IPS-20b (cell line): ENCODE measurements at regions not wholly inside any gene's neighbourhood (a gene's known extent, or its start where the extent isn't known, plus 50 kb on each side); places are given as distances from the start of the nearest gene placed in this dataset.

Source experiments
- H3K27ac ChIP-seq: one replicate; pipeline ENCODE4 v1.5.1; 2013; ENCODE audit warnings: low read length
- H3K27me3 ChIP-seq: 2 replicates; pipeline ENCODE4 v1.6.1; 2013; ENCODE audit warnings: mild to moderate bottlenecking, low read length, inconsistent platforms; ENCODE audit not compliant: insufficient read depth
- H3K36me3 ChIP-seq: 2 replicates; pipeline ENCODE4 v1.6.1; 2013; ENCODE audit warnings: low read depth, mild to moderate bottlenecking, inconsistent platforms, low read length, moderate library complexity; ENCODE audit not compliant: insufficient read depth
- H3K4me1 ChIP-seq: 2 replicates; pipeline ENCODE4 v1.6.1; 2013; ENCODE audit warnings: mild to moderate bottlenecking, control low read depth, inconsistent platforms, low read length, moderate library complexity; ENCODE audit not compliant: insufficient read depth
- H3K4me3 ChIP-seq: 2 replicates; pipeline ENCODE4 v1.5.1; 2013; ENCODE audit warnings: mild to moderate bottlenecking, low read length, inconsistent platforms
- H3K9ac ChIP-seq: 2 replicates; pipeline ENCODE4 v1.6.1; 2013; ENCODE audit warnings: low read depth, mild to moderate bottlenecking, inconsistent platforms, low read length, moderate library complexity
- H3K9me3 ChIP-seq: 2 replicates; pipeline ENCODE4 v1.6.1; 2013; ENCODE audit warnings: mild to moderate bottlenecking, low read depth, low read length, inconsistent platforms; ENCODE audit not compliant: insufficient read depth

DNA sequence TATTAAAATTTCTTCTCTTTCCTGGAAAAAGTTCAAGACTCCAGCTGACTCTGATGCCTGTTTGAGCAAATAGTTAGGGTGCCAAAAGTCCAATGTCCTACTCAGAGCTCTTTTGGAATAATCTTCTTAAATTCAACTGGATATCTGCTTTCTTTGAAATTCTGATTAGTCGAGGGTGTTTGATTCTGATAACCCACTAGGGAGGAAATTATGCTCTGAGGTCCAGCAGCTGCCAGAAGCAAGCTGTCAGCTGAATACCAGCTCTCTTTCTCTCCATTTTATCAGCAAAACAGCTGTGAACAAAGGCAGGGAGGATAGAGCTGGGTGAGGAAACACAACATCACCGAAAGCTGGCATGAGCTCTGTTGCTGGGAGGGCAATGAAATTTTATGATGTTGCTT lies 141.5 kb downstream of the CAND1 start:
- Histone ChIP-seq H3K9ac (no peak overlapping the region), H3K4me1 (peaks cover 18% of the 10 kb centered on the region), H3K36me3 (no peaks in the 10 kb centered on the region), H3K27me3 (no peaks in the 10 kb centered on the region), H3K9me3 (no peaks in the 10 kb centered on the region), H3K4me3 (no peak overlapping the region), H3K27ac (no peak overlapping the region)

DNA sequence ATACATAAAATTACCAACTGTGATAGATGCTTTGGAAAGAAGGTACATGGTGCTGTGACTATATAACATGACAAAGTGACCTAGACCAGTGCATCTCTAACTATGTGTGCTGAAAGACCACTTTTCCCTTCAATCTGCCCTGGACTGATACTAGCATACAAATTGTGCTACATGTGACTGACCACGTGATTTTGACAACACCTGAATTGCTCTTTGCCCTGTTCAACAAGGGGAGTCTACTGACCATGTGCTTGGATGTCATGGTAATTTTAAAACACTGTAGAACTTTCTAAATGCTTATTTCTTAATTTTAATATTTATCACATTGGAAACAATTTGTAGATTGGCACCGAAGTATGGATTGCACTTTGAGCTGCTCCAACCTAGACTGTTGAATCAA lies 142.4 kb downstream of the CAND1 start:
- Histone ChIP-seq H3K9ac (no peak overlapping the region), H3K4me3 (no peak overlapping the region), H3K27me3 (no peaks in the 10 kb centered on the region), H3K36me3 (no peaks in the 10 kb centered on the region), H3K4me1 (peaks cover 18% of the 10 kb centered on the region), H3K9me3 (no peaks in the 10 kb centered on the region), H3K27ac (no peak overlapping the region)

DNA sequence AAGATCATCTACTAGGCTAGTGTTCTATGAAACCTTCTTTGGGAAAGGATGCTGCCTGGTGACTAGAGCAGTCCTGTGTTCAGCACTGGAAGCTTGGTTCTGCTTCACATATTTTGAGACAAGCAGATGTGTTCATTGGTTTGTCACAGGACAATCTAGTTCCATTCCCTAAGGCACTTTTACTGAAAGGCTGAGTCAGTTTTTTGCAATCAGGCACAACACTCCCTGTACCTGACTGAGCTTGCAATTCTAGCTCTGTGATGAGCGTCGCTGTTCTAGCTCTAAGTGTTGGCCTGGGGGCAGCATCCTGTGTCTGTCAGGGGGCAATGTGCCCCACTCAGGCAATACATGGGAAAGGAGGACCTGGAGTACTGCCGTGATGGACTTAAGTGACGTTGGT lies 144.4 kb downstream of the CAND1 start:
- H3K36me3 ChIP-seq: no peaks in the 10 kb centered on the region

DNA sequence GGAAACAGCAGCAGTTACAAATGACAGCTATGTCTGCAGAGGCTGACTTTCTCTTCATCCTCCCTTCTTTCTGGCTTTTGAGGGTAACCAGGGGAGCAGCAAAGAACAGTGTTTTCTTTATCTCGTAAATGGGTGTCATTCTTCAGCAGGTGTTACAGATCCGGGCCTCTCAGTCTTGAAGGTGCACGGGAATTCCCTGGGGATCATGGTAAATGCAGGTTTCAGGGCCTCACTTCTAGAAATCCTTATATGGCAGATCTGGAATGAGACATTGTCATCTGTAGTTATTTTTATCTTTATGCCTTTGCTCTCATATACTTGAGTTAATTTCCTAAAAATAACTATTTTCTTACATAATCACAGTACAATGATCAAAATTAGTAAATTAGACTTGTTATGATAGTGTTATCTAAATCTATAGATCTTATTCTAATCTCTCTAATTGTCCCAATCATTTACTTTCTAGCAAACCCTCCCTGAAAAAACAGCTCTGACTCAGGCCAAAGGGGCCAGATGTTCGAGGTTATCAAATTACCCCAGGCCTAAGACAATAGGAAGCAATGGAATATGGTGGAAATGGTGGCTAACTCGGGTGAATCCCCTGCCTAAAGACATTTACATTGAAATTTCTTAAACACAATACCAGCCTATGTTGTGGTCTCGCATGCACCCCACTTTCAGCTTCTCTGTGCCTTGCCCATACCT lies 145.0 kb downstream of the CAND1 start:
- Histone ChIP-seq H3K4me1 (peaks cover 20% of the 10 kb centered on the region), H3K27me3 (no peaks in the 10 kb centered on the region), H3K9me3 (no peaks in the 10 kb centered on the region), H3K36me3 (no peaks in the 10 kb centered on the region), H3K27ac (no peak overlapping the region), H3K4me3 (no peak overlapping the region), H3K9ac (no peak overlapping the region)

More for the DNA sequence above, 144.4 kb downstream of the CAND1 start:
- no peak overlapping the region for H3K9ac ChIP-seq
- no peak overlapping the region for H3K27ac ChIP-seq
- H3K9me3 ChIP-seq: no peaks in the 10 kb centered on the region
- H3K4me1 ChIP-seq: peaks cover 18% of the 10 kb centered on the region
- H3K4me3 ChIP-seq: no peak overlapping the region
- H3K27me3 ChIP-seq: no peaks in the 10 kb centered on the region

DNA sequence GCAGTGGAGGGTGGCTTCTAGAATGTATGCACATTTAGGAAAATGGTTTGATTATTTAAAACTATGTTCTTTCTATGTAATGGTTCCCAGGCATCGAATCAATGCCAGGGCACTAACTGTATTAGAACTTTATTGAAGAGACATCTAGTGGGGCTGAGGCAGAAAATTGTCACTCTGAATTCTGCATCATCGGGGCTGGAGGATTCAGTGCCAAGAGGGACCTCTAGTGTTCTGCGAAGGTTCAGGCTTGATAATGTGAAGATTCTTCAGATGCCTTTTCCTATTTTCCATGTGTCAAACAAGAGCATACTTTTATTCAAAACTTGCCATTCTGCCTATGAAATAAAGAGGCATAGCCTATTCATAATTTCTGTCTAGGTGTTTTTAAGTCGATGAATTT lies 146.3 kb downstream of the CAND1 start:
- no peak overlapping the region for H3K27ac ChIP-seq
- H3K27me3 ChIP-seq: no peaks in the 10 kb centered on the region
- H3K9me3 ChIP-seq: no peaks in the 10 kb centered on the region
- H3K4me3 ChIP-seq: no peak overlapping the region
- H3K9ac ChIP-seq: no peak overlapping the region
- H3K4me1 ChIP-seq: peaks cover 30% of the 10 kb centered on the region
- no peaks in the 10 kb centered on the region for H3K36me3 ChIP-seq

GRCh38 chr12:67419810-67420209 lies 150.7 kb downstream of the CAND1 start:
- Histone ChIP-seq H3K27ac (no peak overlapping the region), H3K4me1 (peaks cover 19% of the 10 kb centered on the region; the same call in 1 of the 2 replicates), H3K9me3 (no peaks in the 10 kb centered on the region), H3K9ac (no peak overlapping the region), H3K4me3 (0 out of 2 replicates have a peak overlapping the region, but pooled peaks have one; percentile 5), H3K36me3 (no peaks in the 10 kb centered on the region), H3K27me3 (no peaks in the 10 kb centered on the region)

- H3K9me3 ChIP-seq: no peaks in the 10 kb centered on the region
- no peaks in the 10 kb centered on the region for H3K27me3 ChIP-seq
- H3K36me3 ChIP-seq: no peaks in the 10 kb centered on the region
- H3K4me1 ChIP-seq: peaks cover 16% of the 10 kb centered on the region; the same call in 1 of the 2 replicates
- H3K9ac ChIP-seq: no peak overlapping the region
- no peak overlapping the region for H3K4me3 ChIP-seq
- H3K27ac ChIP-seq: no peak overlapping the region
Measured at GRCh38 chr12:67420506-67420905, 151.3 kb downstream of the CAND1 start.

GRCh38 chr12:67422081-67422480 lies 152.9 kb downstream of the CAND1 start:
- no peak overlapping the region for H3K9ac ChIP-seq
- H3K27me3 ChIP-seq: no peaks in the 10 kb centered on the region
- H3K36me3 ChIP-seq: no peaks in the 10 kb centered on the region
- H3K4me1 ChIP-seq: peaks cover 16% of the 10 kb centered on the region; the same call in 1 of the 2 replicates
- H3K27ac ChIP-seq: no peak overlapping the region
- no peak overlapping the region for H3K4me3 ChIP-seq
- no peaks in the 10 kb centered on the region for H3K9me3 ChIP-seq

- no peak overlapping the region for H3K27ac ChIP-seq
- H3K27me3 ChIP-seq: no peaks in the 10 kb centered on the region
- no peak overlapping the region for H3K4me3 ChIP-seq
- H3K4me1 ChIP-seq: peaks cover 10% of the 10 kb centered on the region; the same call in 1 of the 2 replicates
- no peak overlapping the region for H3K9ac ChIP-seq
- no peaks in the 10 kb centered on the region for H3K9me3 ChIP-seq
- no peaks in the 10 kb centered on the region for H3K36me3 ChIP-seq
Measured at GRCh38 chr12:67424784-67425183, 155.6 kb downstream of the CAND1 start.

- H3K27me3 ChIP-seq: no peaks in the 10 kb centered on the region
- no peak overlapping the region for H3K9ac ChIP-seq
- no peaks in the 10 kb centered on the region for H3K9me3 ChIP-seq
- no peaks in the 10 kb centered on the region for H3K36me3 ChIP-seq
- H3K27ac ChIP-seq: no peak overlapping the region
- H3K4me3 ChIP-seq: no peak overlapping the region
- H3K4me1 ChIP-seq: peaks cover 4% of the 10 kb centered on the region; the same call in 1 of the 2 replicates
Measured at GRCh38 chr12:67425394-67425793, 156.2 kb downstream of the CAND1 start.

- Histone ChIP-seq H3K36me3 (no peaks in the 10 kb centered on the region), H3K27me3 (no peaks in the 10 kb centered on the region), H3K27ac (no peak overlapping the region), H3K9ac (no peak overlapping the region), H3K4me3 (no peak overlapping the region), H3K4me1 (no peaks in the 10 kb centered on the region), H3K9me3 (no peaks in the 10 kb centered on the region)
Measured at GRCh38 chr12:67426067-67426466, 156.9 kb downstream of the CAND1 start.

GRCh38 chr12:67427336-67427735 lies 158.2 kb downstream of the CAND1 start:
- H3K36me3 ChIP-seq: no peaks in the 10 kb centered on the region
- no peaks in the 10 kb centered on the region for H3K4me1 ChIP-seq
- no peaks in the 10 kb centered on the region for H3K9me3 ChIP-seq
- no peaks in the 10 kb centered on the region for H3K27me3 ChIP-seq
- H3K27ac ChIP-seq: no peak overlapping the region
- no peak overlapping the region for H3K9ac ChIP-seq
- no peak overlapping the region for H3K4me3 ChIP-seq
